NCI-H526 treated with DMSO at 0.1 percent for 48 hours (cell line): ENCODE measurements at regions not wholly inside any gene's neighbourhood (a gene's known extent, or its start where the extent isn't known, plus 50 kb on each side); places are given as distances from the start of the nearest gene placed in this dataset.
"Not testable (repeated sequence)": the region's sequence is repeated elsewhere in the genome, so short reads cannot be mapped to it uniquely, and the experiment has no call there.

Source experiments
- DNase-seq: peaks from one replicate; lab custom pipeline; 2025; lab: John Stamatoyannopoulos, UW

GRCh38 chr9:2279138-2279537 is 264.0 kb downstream of the SMARCA2 start:
- DNase-seq = not testable (repeated sequence)

DNA sequence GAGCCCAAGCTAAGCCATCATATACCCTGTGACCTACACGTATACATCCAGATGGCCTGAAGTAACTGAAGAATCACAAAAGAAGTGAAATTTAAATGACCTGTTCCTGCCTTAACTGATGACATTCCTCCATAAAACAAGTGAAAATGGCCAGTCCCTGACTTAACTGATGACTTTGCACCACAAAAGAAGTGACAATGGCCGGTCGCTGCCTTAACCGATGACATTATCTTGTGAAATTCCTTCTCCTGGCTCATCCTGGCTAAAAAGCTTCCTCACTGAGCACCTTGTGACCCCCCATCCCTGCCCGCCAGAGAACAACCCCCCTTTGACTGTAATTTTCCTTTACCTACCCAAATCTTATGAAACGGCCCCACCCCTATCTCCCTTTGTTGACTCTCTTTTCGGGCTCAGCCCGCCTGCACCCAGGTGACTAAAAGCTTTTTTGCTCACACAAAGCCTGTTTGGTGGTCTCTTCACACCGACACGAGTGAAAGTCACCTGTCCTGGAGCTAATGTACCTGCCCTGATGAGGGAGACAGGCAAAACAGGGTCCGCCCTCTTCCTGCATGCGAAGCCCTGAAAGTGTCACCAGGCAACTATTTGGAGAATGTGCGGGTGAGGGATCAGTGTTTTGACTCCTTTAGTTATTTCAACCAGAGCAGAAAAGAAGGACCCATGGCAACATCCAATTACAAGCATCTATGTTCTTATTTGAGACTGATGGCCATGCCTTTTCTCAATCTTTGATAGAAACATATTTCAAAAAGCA is 266.1 kb downstream of the SMARCA2 start:
- no peak for DNase-seq

DNA sequence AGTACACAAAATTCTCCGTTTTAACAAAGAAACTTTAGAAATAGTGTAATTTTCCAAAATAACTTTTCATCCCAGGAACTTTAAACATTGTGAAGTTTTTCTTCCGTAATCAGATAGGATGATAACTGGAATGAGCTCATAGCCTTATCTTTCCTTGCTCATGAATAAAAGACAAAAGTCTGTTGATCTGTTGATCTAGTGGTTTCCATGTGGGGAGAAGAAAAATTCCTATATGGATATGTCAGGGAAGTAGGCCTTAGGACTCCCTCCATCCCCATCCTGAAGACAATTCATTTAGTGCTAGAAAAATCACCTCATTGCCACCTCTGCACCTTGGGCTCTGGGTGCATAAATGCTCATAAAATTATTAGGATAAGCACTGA is 266.6 kb downstream of the SMARCA2 start:
- no peak for DNase-seq

- DNase-seq = no peak
These were observed 269.6 kb downstream of the SMARCA2 start for GRCh38 chr9:2284770-2285169.

DNA sequence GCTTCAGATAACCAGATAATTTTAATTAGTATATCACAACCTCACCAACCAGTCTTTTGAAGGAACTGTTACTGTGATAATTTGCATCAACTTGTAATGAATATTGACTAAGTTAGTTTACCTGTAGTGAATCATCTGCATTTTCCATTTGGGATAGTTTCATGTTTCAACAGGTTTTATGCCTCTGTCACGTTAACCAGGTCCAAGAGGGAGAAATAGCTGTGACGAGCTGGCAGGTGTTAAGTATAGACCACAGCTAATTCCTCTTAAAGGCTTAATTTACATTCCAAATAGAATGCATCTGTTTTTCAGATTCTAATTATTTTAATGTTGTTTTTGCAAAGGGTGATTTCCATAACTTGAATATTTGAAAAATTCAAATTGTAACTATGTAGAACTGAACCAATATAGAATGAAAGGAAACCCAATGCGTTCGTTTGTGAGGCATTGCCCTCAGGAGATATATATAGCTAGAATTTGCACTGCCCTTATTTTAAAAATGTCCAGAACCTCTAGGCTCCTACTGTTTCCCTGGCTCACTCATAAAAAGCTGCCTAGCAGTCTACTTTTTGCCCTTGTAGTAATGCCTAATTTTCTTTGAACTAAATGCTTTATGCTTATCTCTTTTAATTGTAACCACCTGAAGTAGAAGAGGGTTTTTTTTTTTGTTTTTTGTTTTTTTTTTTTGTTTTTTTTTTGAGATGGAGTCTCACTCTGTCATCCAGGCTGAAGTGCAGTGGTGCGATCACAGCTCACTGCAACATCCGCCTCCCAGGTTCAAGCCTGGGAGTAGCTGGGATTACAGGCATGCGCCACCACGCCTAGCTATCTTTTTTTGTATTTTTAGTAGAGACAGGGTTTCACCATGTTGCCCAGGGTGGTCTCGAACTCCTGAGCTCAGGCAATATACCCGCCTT is 270.5 kb downstream of the SMARCA2 start:
- peak; percentile 99 for DNase-seq

- no peak for DNase-seq
These were observed 271.2 kb downstream of the SMARCA2 start for GRCh38 chr9:2286333-2286705.

DNA sequence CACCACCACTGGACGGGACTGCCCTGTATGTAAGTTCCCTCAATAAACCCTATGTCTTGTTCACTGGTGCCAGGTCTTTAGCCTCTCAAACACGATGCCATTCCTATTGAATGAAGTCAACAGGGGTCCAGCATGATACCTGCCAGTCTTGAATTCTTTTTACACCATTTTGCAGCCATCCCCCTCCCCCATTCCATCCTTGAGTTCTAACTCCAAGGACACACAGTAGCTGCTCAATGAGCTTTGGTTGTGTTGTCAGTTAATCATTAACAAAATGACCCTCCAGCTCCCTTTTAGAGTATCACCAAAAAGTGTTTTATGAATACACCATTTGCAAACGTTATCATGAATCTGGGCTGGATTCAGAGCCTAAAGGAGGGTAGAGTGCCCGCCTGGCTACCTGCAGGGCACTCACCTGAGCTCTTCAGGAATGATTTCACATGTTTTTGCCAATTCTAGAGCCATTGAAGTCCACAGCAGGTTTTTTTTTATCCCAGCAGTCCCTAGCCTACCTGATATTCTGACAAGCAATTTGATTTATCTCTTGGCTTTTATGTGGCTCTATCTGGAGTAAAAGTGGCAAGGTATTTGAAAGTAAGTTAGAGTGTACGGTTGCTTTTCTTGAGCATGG is 271.8 kb downstream of the SMARCA2 start:
- DNase-seq = no peak

DNA sequence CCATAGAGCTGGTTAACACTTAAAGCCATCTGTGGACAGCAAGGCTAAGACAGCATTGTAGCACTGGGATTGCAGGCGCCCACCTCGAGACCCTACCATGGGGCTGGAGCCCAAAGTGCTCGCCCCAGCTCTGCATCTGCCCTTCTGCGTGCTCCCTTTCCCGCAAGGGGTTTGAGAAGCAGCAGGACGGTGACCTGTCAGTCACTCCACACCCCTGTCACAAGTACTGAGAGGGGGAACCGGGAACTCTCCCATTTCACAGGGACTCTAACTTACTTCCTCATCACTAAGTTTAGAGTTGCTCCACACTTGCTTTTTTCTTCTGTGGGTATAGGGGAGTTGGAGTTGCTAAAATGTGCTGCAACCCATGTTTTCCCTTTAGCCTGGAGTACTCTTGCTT is 273.2 kb downstream of the SMARCA2 start:
- no peak for DNase-seq

- DNase-seq = no peak
These were observed 274.1 kb downstream of the SMARCA2 start for GRCh38 chr9:2289263-2289662.

DNA sequence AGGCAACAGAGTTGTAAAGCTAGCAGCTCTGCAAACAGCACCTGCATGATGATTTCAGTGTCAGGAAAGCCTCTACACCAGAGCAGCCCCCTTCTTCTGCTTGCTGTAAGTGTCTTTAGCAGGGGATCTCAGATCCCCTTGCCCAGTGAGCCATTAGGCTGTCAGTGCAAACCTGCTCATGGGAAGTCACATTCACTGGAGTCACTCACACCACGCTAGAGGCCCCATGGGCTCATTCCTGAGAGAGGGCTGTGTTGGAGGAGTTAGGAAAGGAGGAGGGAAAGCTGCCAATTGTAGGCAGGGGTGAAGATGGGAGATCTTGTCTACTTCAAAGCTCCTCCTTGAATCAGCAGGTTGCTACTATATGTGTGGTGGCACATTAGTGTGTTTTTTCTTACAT is 275.2 kb downstream of the SMARCA2 start:
- no peak for DNase-seq

- DNase-seq = no peak
These were observed 277.0 kb downstream of the SMARCA2 start for GRCh38 chr9:2291980-2292704.

DNA sequence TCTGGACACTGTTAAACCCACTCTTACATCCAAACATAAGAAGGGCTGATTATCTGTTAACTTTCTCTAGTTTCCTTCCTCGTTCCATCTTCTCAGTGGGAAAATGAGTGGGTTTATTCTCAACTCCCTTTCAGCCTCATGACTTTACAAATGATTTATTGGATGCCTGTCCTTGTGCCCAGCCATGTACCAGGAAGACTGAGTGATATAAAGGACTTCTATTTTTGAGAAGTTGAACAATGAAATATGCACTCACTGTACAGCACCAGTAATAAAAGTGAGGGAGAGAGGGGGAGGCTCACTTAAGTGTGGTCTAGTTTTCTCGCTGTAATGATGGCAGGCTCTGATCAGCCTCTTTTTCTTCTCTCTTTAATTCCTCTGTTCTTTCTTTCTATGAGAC is 277.6 kb downstream of the SMARCA2 start:
- DNase-seq = no peak

DNA sequence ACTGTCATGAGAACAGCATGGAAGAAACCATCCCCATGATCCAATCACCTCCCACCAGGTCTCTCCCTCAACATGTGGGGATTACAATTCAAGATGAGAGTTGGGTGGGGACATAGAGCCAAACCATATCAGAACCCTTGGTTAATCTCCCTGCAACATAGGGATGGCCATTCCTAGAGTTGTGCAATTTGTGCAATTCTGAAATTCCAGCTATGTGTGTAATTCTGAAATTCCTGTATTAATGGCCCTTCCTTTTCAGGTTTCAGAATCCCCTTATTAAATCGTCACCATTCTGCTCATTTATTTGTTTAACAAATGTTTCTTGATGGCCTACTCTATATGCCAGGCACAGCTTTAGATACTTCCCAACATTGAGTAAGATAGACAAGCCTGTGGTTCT is 282.6 kb downstream of the SMARCA2 start:
- no peak for DNase-seq

- DNase-seq = no peak
These were observed 283.1 kb downstream of the SMARCA2 start for GRCh38 chr9:2298217-2298616.

GRCh38 chr9:2299156-2299842 is 284.2 kb downstream of the SMARCA2 start:
- DNase-seq = peak; percentile 43

DNA sequence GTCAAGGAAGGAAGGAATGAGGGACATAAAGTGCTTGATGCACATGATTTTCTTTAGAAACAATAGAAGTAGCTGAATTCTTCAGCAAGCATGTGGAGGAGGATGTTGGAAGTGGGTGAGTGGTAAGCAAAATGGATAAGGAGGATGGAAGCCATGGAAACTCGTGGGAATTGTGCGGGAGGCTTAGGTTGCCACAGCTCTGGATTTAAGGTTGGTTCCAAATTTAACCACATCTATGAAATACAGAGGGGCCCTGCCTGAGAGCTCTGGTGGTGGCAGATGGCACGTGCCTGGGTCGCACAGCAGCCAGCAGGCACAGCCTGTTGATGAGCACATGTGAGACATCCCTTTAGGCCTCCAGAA is 284.7 kb downstream of the SMARCA2 start:
- DNase-seq = no peak

DNA sequence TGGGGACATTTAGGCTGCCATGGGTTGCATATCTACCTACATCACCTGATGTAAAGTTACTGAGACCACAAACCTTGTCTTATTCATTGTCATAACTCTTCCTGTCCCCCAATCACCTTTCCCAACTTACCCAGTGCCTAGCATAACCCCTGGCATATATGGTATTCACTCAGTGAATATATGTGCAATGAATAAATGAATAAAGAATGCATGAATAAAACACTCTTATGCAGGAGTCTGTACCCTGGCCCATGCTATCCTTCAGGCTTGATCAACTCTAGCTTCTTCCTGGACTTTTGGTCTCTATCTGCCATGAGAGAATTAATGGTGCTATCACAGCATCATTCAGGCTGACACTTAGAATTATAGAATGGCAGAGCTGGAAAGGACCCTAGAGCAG is 285.2 kb downstream of the SMARCA2 start:
- no peak for DNase-seq

DNA sequence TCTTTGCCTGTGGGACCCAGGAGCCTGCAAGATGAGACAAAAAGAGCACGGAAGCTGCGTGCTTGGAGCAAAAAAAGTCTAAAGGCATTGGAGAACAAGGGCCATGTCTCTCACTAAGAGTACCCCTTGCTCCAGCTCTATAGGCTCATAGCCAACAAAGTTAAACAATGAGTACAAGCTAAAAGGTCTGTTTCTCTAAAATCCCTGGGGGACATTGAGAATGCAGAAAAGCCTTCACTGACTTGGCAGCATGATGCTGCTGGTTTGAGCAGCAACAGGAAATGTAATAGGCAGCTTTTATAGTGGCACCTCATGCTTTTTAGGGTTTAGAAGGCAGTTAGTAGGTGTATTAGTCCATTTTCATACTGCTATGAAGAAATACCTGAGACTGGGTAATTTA is 287.5 kb downstream of the SMARCA2 start:
- no peak for DNase-seq

GRCh38 chr9:2303056-2303455 is 287.9 kb downstream of the SMARCA2 start:
- DNase-seq = no peak

GRCh38 chr9:2307480-2307879 is 292.3 kb downstream of the SMARCA2 start:
- DNase-seq = no peak

- no peak for DNase-seq
These were observed 296.8 kb downstream of the SMARCA2 start for GRCh38 chr9:2311920-2312319.

GRCh38 chr9:2313512-2313911 is 298.4 kb downstream of the SMARCA2 start:
- no peak for DNase-seq
